ENCODE measurements at regions not wholly inside any gene's neighbourhood (a gene's known extent, or its start where the extent isn't known, plus 50 kb on each side); places are given as distances from the start of the nearest gene placed in this dataset.
A peak's percentile ranks its signal among the peaks of the same experiment; 100 is the strongest.

GRCh38 chr17:36701429-36702099, 100.2 kb downstream of the MRM1 start:
- no peak for DNase-seq (ENCODE audit: low read depth in 1 of 2, low spot score in 1 of 2)
- TF ChIP-seq JUND (IDR thresholded peaks at IDR 0.05; ENCODE audit: low read depth) = no peak
- in situ Hi-C loops (cut with HindIII; ENCODE audit: low pct_unique_long_range_greater_than_20kb, low sequenced_read_pairs) = no loop called here

DNA sequence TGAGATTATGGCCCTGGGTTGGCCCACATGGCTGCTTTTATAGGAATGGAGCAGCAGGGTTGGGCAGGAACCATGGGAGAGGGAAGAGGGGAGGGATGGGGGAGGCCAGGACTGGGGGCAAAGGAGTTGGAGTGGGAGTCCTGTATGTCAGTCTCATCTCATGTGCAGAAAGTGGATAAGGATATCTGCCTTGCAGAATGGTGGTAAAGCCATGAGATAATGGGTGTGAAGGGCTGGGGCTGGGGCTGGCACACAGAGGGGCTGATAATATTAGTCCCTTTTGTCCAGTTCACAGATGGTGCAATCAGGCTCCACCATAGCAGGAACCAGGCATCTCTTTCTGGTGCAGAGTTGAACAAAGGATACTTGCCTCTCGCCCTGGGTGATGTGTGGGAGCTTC, 101.3 kb downstream of the MRM1 start:
- TF ChIP-seq JUND (IDR thresholded peaks at IDR 0.05; ENCODE audit: low read depth) = no peak
- in situ Hi-C loops (cut with HindIII; ENCODE audit: low pct_unique_long_range_greater_than_20kb, low sequenced_read_pairs) = no loop called here
- DNase-seq (ENCODE audit: low read depth in 1 of 2, low spot score in 1 of 2) = no peak

DNA sequence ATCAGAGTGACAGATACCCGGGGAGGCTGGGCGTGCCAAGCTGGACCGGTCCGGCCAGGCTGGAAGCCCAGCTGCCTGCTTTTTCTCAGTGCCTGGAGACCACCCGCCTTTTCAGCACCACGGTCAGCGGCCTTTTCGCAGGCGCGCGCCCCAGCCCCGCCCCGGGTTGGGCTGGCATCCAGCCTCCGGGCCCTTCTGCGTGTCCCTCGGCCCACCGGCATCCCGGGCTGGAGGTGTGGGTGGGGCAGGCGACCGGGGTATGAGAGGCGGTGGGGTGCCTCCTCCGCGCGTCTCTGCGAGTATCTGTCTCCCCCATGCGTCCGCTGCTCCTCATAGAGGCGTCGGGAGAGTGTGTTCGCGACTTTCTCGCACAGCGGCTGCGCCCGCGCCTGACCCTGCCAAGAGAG, 102.5 kb downstream of the MRM1 start:
- peak; percentile 80 to 81 for DNase-seq (ENCODE audit: low read depth in 1 of 2, low spot score in 1 of 2)
- no peak for TF ChIP-seq JUND (IDR thresholded peaks at IDR 0.05; ENCODE audit: low read depth)
- in situ Hi-C loops (cut with HindIII; ENCODE audit: low pct_unique_long_range_greater_than_20kb, low sequenced_read_pairs) = no loop called here

GRCh38 chr17:36705283-36705795, 104.0 kb downstream of the MRM1 start:
- DNase-seq (ENCODE audit: low read depth in 1 of 2, low spot score in 1 of 2) = no peak
- no peak for TF ChIP-seq JUND (IDR thresholded peaks at IDR 0.05; ENCODE audit: low read depth)
- in situ Hi-C loops (cut with HindIII; ENCODE audit: low pct_unique_long_range_greater_than_20kb, low sequenced_read_pairs) = no loop called here

DNA sequence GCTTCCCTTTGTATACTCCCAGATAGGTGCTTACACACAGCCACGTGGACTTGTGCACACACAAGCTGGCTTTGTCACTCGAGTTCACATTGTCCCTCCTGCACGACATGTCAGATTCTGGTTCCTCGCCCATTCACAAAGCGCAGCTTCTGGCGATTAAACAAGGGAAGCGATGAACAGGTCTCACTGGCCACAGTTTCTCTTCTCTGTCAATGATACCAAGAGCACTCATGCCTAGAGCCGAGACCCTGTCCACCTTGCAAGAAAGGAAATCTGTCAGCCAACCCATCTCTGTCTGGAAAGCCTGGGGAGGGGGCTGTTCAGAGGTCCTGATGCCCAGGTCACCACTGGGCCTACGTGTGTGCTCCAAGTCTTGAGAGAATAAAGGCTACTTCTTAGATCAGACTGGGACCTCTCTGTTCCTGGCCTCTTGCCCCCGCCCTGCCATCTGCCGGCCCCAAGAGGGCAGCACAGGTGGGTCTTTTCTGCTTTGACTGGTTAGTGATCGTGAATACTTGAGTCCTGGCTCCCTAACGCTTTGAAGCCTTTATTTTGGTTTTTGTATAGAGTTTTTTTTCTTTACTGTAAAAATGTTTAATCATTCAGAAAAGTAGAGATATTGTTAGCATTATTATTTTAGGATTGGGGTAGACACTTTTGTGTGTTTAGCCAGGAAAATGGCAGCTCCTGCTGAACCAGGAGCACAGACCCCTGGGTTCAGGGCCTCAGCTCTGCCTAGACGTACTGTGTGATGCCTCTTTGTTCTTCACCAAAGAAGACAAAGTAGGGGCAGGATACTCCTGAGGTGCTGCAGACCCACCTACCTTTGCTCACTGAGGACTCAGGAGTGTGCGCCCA, 104.7 kb downstream of the MRM1 start:
- in situ Hi-C loops (cut with HindIII; ENCODE audit: low pct_unique_long_range_greater_than_20kb, low sequenced_read_pairs) = no loop called here
- no peak for TF ChIP-seq JUND (IDR thresholded peaks at IDR 0.05; ENCODE audit: low read depth)
- DNase-seq (ENCODE audit: low read depth in 1 of 2, low spot score in 1 of 2) = peak; percentile 56 to 69

- no peak for TF ChIP-seq JUND (IDR thresholded peaks at IDR 0.05; ENCODE audit: low read depth)
- in situ Hi-C loops (cut with HindIII; ENCODE audit: low pct_unique_long_range_greater_than_20kb, low sequenced_read_pairs) = no loop called here
These were observed 106.5 kb downstream of the MRM1 start for GRCh38 chr17:36707904-36708303.

DNA sequence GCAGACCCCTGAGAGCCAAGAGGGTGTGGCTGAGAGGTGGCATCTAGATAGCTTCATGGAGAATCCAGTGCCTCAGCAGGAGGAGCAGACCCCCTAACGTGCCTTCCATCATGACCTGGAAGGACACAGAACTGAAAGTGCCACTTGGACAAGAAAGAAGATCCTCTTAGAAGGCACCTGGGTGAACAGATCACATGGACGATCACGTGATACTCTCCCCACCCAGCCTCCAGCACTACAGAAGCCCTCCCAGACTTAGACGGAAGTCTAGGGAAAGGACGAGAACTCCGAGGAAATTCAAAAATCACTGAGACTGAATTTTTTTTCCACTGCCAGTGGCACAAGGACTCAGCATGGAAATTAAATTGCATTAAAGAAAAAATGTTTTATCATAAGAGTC, 113.4 kb downstream of the MRM1 start:
- no peak for DNase-seq (ENCODE audit: low read depth in 1 of 2, low spot score in 1 of 2)
- in situ Hi-C loops (cut with HindIII; ENCODE audit: low pct_unique_long_range_greater_than_20kb, low sequenced_read_pairs) = no loop called here
- no peak for TF ChIP-seq JUND (IDR thresholded peaks at IDR 0.05; ENCODE audit: low read depth)

More at GRCh38 chr17:36707904-36708303, 106.5 kb downstream of the MRM1 start:
- no peak for DNase-seq (ENCODE audit: low read depth in 1 of 2, low spot score in 1 of 2)

DNA sequence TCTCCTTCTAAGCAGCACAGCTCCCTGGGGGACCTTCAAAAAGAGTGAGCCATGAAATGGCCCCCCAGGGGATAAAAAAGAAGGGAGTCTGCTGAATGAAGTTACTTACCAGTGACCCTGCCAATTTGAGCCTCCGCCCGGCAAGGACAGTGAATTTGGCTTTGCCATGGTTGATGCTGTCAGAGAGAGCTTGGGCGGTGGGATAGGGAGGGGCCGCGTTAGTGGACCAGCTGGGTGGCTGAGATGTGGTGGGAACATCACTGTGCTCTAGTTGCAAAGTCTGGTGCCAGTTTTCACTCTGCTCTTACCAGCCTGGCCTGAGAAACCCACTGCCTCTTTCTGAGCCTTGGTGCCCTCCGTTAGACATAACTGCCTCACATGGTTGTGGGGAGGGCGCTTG, 114.6 kb downstream of the MRM1 start:
- no peak for TF ChIP-seq JUND (IDR thresholded peaks at IDR 0.05; ENCODE audit: low read depth)
- in situ Hi-C loops (cut with HindIII; ENCODE audit: low pct_unique_long_range_greater_than_20kb, low sequenced_read_pairs) = no loop called here
- DNase-seq (ENCODE audit: low read depth in 1 of 2, low spot score in 1 of 2) = no peak

- DNase-seq (ENCODE audit: low read depth in 1 of 2, low spot score in 1 of 2) = no peak
- in situ Hi-C loops (cut with HindIII; ENCODE audit: low pct_unique_long_range_greater_than_20kb, low sequenced_read_pairs) = no loop called here
- no peak for TF ChIP-seq JUND (IDR thresholded peaks at IDR 0.05; ENCODE audit: low read depth)
These were observed 115.7 kb downstream of the MRM1 start for GRCh38 chr17:36717088-36717487.

DNA sequence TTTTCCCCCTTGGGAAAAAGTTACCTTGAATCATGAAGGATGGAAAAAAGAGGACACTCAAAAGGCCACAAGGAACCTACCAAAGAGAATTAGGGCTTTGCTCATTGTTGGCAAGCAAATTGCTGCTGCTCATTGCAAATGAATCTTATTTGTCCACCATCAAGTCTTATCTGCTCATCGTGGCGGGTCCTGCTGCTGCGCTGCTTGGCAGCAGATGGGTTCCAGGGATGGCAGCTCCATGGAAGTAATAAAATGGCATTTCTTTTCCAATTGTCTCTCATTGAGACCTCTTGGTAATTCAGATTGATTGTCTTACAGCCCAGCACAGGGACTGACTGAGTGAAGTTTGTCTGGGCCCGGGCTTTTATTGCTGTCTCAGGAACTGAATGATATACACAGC, 118.7 kb downstream of the MRM1 start:
- TF ChIP-seq JUND (IDR thresholded peaks at IDR 0.05; ENCODE audit: low read depth) = no peak
- DNase-seq (ENCODE audit: low read depth in 1 of 2, low spot score in 1 of 2) = no peak
- in situ Hi-C loops (cut with HindIII; ENCODE audit: low pct_unique_long_range_greater_than_20kb, low sequenced_read_pairs) = no loop called here

- DNase-seq (ENCODE audit: low read depth in 1 of 2, low spot score in 1 of 2) = no peak
- no peak for TF ChIP-seq JUND (IDR thresholded peaks at IDR 0.05; ENCODE audit: low read depth)
- in situ Hi-C loops (cut with HindIII; ENCODE audit: low pct_unique_long_range_greater_than_20kb, low sequenced_read_pairs) = no loop called here
These were observed 120.3 kb downstream of the MRM1 start for GRCh38 chr17:36721560-36722120.

GRCh38 chr17:36722121-36722902, 120.9 kb downstream of the MRM1 start:
- in situ Hi-C loops (cut with HindIII; ENCODE audit: low pct_unique_long_range_greater_than_20kb, low sequenced_read_pairs) = no loop called here
- TF ChIP-seq JUND (IDR thresholded peaks at IDR 0.05; ENCODE audit: low read depth) = no peak
- no peak for DNase-seq (ENCODE audit: low read depth in 1 of 2, low spot score in 1 of 2)

All from T47D (cell line).